ENCODE measurements at regions not wholly inside any gene's neighbourhood (a gene's known extent, or its start where the extent isn't known, plus 50 kb on each side); places are given as distances from the start of the nearest gene placed in this dataset.
A peak's percentile ranks its signal among the peaks of the same experiment; 100 is the strongest.
"Not testable (repeated sequence)": the region's sequence is repeated elsewhere in the genome, so short reads cannot be mapped to it uniquely, and the experiment has no call there.

- DNase-seq: not testable (repeated sequence)
Observed at GRCh38 chr17:77533697-77534096, 392.9 kb downstream of the SEC14L1 start.

GRCh38 chr17:77534137-77534536 is 393.4 kb downstream of the SEC14L1 start:
- DNase-seq: no peak

- no peak for DNase-seq
Observed at GRCh38 chr17:77535435-77535834, 394.7 kb downstream of the SEC14L1 start.

- DNase-seq: no peak
Observed at GRCh38 chr17:77535892-77536291, 395.1 kb downstream of the SEC14L1 start.

GRCh38 chr17:77537566-77537965 is 396.8 kb downstream of the SEC14L1 start:
- no peak for DNase-seq

- DNase-seq: no peak
Observed at GRCh38 chr17:77540531-77540930, 399.8 kb downstream of the SEC14L1 start.

GRCh38 chr17:77540975-77541374 is 400.2 kb downstream of the SEC14L1 start:
- no peak for DNase-seq

- no peak for DNase-seq
Observed at GRCh38 chr17:77542011-77542410, 401.2 kb downstream of the SEC14L1 start.

- DNase-seq: peak; percentile 87
Observed at GRCh38 chr17:77542551-77543490, 402.1 kb downstream of the SEC14L1 start.

- no peak for DNase-seq
Observed at GRCh38 chr17:77543801-77544200, 403.0 kb downstream of the SEC14L1 start.

- DNase-seq: no peak
Observed at GRCh38 chr17:77544347-77545110, 403.8 kb downstream of the SEC14L1 start.

- DNase-seq: no peak
Observed at GRCh38 chr17:77546772-77547241, 406.0 kb downstream of the SEC14L1 start.

- no peak for DNase-seq
Observed at GRCh38 chr17:77548967-77549366, 408.2 kb downstream of the SEC14L1 start.

- no peak for DNase-seq
Observed at GRCh38 chr17:77549726-77550366, 408.7 kb upstream of the TNRC6C start.

- DNase-seq: no peak
Observed at GRCh38 chr17:77553459-77554066, 404.9 kb upstream of the TNRC6C start.

GRCh38 chr17:77555121-77555591 is 403.3 kb upstream of the TNRC6C start:
- peak; percentile 90 for DNase-seq

GRCh38 chr17:77555741-77556291 is 402.7 kb upstream of the TNRC6C start:
- peak; percentile 90 for DNase-seq

GRCh38 chr17:77556383-77557061 is 402.0 kb upstream of the TNRC6C start:
- DNase-seq: no peak

- no peak for DNase-seq
Observed at GRCh38 chr17:77558846-77559626, 399.5 kb upstream of the TNRC6C start.

GRCh38 chr17:77560381-77560780 is 398.1 kb upstream of the TNRC6C start:
- no peak for DNase-seq

GRCh38 chr17:77560841-77561240 is 397.7 kb upstream of the TNRC6C start:
- DNase-seq: no peak
